SJCRH30 (cell line): ENCODE measurements at regions not wholly inside any gene's neighbourhood (a gene's known extent, or its start where the extent isn't known, plus 50 kb on each side); places are given as distances from the start of the nearest gene placed in this dataset.

Experiments
- DNase-seq, 2 experiments: peaks; one replicate each; pipeline ENCODE4 v3.0.0-alpha.2; 2015 to 2020
- H3K27ac ChIP-seq: fragments of 250-450 bp; sonication (Bioruptor Pico); 2 replicates; pipeline ENCODE4 v1.5.1; 2020; ENCODE audit warnings: mild to moderate bottlenecking, moderate library complexity
- H3K27me3 ChIP-seq: fragments of 250-450 bp; sonication (Bioruptor Pico); 2 replicates; pipeline ENCODE4 v1.5.1; 2020; ENCODE audit warnings: mild to moderate bottlenecking, moderate library complexity
- H3K36me3 ChIP-seq: fragments of 250-450 bp; sonication (Bioruptor Pico); 2 replicates; pipeline ENCODE4 v1.5.1; 2020; ENCODE audit warnings: mild to moderate bottlenecking, moderate library complexity
- H3K4me1 ChIP-seq: fragments of 250-450 bp; sonication (Bioruptor Pico); 2 replicates; pipeline ENCODE4 v1.5.1; 2020; ENCODE audit warnings: mild to moderate bottlenecking, moderate library complexity
- H3K4me3 ChIP-seq: fragments of 250-450 bp; sonication (Bioruptor Pico); 2 replicates; pipeline ENCODE4 v1.5.1; 2020; ENCODE audit warnings: mild to moderate bottlenecking, moderate library complexity
- H3K9me3 ChIP-seq: fragments of 250-450 bp; sonication (Bioruptor Pico); replicated peaks from 2 replicates; pipeline ENCODE4 v1.5.1; 2020; ENCODE audit warnings: mild to moderate bottlenecking, moderate library complexity

DNA sequence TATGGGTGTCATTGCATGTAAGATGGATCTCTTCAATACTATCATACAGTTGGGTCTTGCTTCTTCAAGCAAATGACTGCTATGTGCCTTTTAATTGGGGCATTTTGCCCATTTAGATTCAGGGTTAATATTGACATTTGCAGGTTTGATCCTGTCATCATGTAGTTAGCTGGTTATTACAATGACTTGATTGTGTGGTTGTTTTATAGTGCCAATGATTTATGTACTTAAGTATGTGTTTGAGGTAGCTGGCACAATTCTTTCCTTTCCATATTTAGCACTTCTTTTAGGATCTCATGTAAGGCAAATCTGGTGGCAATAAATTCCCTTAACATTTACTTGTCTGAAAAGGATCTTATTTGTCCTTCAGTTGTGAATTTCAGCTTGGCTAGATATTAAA, 267.5 kb downstream of the VGLL3 start:
- DNase-seq: no peak
- no peak overlapping the region for H3K4me3 ChIP-seq
- H3K9me3 ChIP-seq: no peaks in the 10 kb centered on the region
- H3K4me1 ChIP-seq: no peaks in the 10 kb centered on the region
- H3K27ac ChIP-seq: no peak overlapping the region
- no peaks in the 10 kb centered on the region for H3K27me3 ChIP-seq
- no peaks in the 10 kb centered on the region for H3K36me3 ChIP-seq

DNA sequence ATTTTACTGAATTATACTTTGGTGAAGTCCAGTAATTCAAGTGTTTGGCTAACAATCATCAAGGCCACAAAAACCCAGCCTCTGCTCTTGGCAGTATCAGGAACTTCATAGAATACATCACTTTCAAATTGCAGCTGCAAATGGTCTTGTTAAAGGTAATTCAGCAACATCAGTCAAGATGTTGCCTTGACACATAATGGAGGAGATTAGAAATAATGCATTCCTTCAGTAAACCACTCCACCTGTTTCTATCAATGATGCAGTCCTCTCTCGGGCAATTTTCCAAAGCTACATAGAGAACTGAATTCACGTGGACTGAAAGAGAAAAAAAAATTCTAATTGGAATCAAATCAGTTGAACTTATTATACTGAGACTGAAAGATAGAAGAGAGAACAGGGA, 279.3 kb downstream of the VGLL3 start:
- Histone ChIP-seq H3K4me3 (no peak overlapping the region), H3K9me3 (no peaks in the 10 kb centered on the region), H3K27ac (no peak overlapping the region), H3K27me3 (no peaks in the 10 kb centered on the region), H3K4me1 (no peaks in the 10 kb centered on the region; the same call in 1 of the 2 replicates), H3K36me3 (no peaks in the 10 kb centered on the region; the same call in 1 of the 2 replicates)
- DNase-seq: peak in 1 of 2 experiments; percentile 50

DNA sequence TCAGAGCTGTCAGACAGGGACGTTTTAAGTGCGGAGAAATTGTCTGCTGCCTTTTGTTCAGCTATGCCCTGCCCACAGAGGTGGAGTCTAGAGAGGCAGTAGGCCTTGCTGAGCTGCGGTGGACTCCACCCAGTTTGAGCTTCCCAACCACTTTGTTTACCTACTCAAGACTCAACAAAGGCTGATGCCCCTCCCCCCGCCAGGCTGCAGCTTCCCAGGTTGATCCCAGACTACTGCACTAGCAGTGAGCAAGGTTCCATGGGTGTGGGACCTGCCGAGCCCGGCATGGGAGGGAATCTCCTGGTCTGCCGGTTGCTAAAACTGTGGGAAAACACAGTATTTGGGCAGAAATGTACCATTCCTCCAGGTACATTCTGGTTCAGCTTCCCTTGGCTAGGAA, 282.1 kb downstream of the VGLL3 start:
- Histone ChIP-seq H3K27me3 (no peaks in the 10 kb centered on the region), H3K4me1 (no peaks in the 10 kb centered on the region; the same call in 1 of the 2 replicates), H3K36me3 (no peaks in the 10 kb centered on the region; the same call in 1 of the 2 replicates), H3K9me3 (no peaks in the 10 kb centered on the region), H3K4me3 (no peak overlapping the region), H3K27ac (no peak overlapping the region)
- DNase-seq: no peak

DNA sequence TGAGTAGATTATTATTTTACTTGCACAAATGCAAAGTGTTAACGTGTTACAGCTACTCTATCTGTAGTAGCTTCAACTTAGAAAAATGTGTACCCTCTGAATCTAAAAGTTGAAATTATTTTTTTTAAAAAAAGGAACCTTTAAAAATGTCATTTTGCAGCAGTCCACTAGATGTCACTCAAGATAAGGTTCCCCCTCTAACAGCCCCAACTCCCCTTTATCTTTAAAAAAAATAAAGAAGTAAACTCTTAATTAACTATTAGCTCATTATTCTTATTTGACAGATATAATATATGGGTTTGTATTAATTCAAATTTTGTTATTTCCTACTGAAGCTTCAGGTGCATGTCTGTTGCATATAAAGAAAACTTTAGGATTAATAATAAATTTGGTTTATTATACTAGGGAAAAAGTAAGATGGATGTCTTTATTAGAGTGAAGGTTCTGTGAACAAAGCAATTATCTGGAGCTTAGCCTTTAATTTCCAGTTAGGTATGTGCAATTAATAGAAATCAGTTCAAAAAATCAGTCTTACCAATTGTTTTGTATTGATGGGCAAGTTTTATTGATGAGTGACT, 288.5 kb downstream of the VGLL3 start:
- H3K27ac ChIP-seq: no peak overlapping the region
- 0 out of 2 replicates have a peak, but pooled peaks cover 4% of the 10 kb centered on the region for H3K9me3 ChIP-seq
- H3K27me3 ChIP-seq: no peaks in the 10 kb centered on the region
- no peaks in the 10 kb centered on the region for H3K4me1 ChIP-seq
- H3K36me3 ChIP-seq: no peaks in the 10 kb centered on the region
- H3K4me3 ChIP-seq: no peak overlapping the region
- peak in 1 of 2 experiments; percentile 49 for DNase-seq

DNA sequence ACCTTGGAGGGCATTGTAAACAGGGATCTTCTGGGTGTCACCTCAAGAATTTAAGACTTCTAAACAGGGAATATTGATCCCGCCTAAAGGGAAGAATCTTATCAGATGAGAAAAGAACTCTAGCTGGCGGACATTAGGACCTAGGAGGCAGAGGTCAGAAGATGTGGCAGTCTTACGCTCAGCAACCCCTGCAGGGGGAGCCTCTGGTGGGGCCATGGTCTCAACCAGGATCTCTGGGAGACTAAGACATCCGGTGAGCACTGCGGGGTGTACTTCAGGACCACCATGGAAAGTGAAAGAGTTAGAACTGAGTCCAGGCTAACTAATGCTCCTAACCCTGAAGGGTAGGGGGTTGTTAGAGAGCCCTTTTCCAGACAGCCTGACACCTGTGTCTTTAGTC, 295.2 kb downstream of the VGLL3 start:
- H3K9me3 ChIP-seq: no peaks in the 10 kb centered on the region
- DNase-seq: no peak
- no peaks in the 10 kb centered on the region for H3K36me3 ChIP-seq
- no peak overlapping the region for H3K27ac ChIP-seq
- no peaks in the 10 kb centered on the region for H3K27me3 ChIP-seq
- no peaks in the 10 kb centered on the region for H3K4me1 ChIP-seq
- no peak overlapping the region for H3K4me3 ChIP-seq

DNA sequence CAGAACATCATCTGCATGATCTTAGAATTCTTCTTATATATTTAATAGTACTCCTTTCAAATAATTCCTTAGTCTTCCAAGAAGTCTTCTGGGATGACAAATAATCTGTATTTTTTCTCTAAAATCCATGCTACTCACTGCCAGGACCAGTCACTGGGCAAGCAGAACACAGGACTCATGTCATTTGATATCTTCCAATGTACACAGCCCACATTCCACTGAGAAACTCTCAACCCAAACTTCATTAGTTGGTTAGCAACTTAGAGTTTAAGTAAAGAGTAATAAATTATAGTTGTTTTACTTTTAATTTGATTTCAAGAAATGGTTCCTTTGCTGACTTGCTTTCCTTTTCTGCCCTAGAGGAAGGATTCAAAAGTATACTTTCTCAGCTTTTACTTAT, 317.0 kb downstream of the VGLL3 start:
- Histone ChIP-seq H3K4me3 (no peak overlapping the region), H3K27ac (no peak overlapping the region)

DNA sequence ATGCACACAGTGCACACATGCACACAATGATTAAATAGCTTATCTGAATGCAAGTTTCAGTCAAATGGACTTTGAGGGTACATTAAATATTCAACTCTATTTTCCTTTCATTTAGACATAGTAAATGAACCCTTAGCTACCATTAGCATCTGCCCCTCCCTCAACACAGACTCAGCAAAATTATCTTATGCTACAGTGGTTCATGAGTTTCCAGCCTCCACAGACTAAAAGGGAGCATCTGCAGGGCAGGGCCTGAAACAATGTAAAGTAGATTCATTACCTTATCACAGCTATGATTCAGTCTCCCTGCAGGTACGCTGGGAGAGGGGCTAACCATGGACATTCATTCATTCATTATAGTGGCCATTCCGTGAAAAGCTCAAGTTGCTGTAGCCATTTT, 329.1 kb downstream of the VGLL3 start:
- Histone ChIP-seq H3K4me3 (no peak overlapping the region), H3K27me3 (no peaks in the 10 kb centered on the region), H3K9me3 (no peaks in the 10 kb centered on the region), H3K27ac (no peak overlapping the region), H3K4me1 (no peaks in the 10 kb centered on the region; the same call in 1 of the 2 replicates), H3K36me3 (no peaks in the 10 kb centered on the region)
- DNase-seq: no peak

More for the DNA sequence above, 317.0 kb downstream of the VGLL3 start:
- Histone ChIP-seq H3K9me3 (peaks cover 6% of the 10 kb centered on the region; the same call in 1 of the 2 replicates), H3K4me1 (peaks cover 4% of the 10 kb centered on the region), H3K27me3 (no peaks in the 10 kb centered on the region), H3K36me3 (no peaks in the 10 kb centered on the region)
- peak in 1 of 2 experiments; percentile 10 for DNase-seq

DNA sequence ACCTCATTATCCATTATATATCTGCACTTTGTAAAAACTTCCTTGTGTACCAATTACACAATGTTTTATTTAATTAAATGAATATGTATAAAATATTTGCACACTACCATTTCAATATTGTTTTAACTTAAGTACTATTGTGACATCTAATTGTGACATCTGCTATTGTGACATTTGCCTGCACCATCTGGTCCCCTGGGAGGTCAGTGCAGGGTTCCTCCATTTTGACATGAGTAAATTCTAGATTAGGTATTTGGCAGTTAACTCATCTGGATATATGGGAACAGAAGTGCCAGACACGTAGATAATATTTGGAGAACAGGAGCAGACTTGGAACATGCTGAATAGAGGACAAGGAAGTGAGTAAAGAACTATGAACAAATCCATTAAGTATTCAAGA, 332.1 kb downstream of the VGLL3 start:
- DNase-seq: no peak
- no peak overlapping the region for H3K4me3 ChIP-seq
- H3K27me3 ChIP-seq: no peaks in the 10 kb centered on the region
- H3K9me3 ChIP-seq: no peaks in the 10 kb centered on the region
- H3K27ac ChIP-seq: no peak overlapping the region
- H3K36me3 ChIP-seq: no peaks in the 10 kb centered on the region
- H3K4me1 ChIP-seq: no peaks in the 10 kb centered on the region; the same call in 1 of the 2 replicates

DNA sequence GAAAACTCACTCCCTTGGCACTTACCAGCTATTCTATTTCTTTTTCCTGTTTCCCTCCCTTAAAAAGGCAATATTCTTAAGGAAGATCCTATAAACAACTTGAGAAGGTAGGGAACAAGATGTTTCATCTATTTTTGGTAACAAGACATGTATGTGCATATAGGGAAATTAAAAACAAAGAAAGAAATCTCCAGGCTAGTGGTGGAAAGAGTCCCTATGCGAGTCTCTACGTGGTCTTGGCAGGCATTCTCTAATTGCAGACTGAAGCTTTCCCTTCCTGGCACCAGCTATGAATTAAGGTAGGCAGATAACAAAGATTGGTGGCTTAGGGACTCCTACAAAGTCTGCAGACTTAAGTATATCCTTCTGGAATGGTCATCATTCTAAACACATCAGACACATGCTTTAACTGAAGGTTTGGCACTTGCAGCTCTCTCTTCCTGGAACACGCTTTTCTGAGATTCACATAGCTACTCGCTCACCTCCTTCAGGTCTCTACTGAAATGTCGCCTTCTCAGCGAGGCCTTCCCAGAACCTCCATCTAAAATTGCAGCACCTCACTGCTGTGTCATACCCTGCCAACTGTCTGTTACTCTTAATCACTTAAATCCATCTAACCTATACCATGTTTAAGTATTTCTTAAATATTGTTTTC, 336.0 kb downstream of the VGLL3 start:
- no peak for DNase-seq
- no peaks in the 10 kb centered on the region for H3K4me1 ChIP-seq
- no peak overlapping the region for H3K27ac ChIP-seq
- no peak overlapping the region for H3K4me3 ChIP-seq
- H3K27me3 ChIP-seq: no peaks in the 10 kb centered on the region
- H3K9me3 ChIP-seq: no peaks in the 10 kb centered on the region
- no peaks in the 10 kb centered on the region for H3K36me3 ChIP-seq

DNA sequence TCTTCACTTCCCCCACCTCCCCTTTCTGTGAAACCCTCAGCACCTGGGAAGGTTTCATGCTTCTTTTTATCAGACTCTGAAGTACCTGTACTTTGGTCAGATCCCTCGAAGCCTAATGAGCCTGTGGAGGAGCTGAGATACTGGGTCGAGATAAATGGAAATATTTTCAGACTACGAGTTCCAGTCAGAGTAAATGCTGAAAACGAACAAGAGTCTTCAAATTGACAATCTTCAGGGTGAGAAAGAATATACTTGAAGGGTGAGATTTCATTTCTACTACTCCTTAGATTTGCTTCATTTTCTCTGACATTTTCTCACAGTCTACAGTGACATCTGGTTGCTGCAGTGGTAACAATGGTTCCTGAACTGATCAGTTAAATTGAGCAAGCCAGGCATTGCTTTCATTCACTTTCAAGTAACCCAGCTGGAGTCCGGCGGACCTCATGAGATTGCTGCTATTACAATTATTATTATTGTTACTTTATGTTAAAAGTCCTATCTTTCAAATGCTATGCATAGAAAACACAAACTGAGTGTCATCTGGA, 337.2 kb downstream of the VGLL3 start:
- Histone ChIP-seq H3K27ac (no peak overlapping the region), H3K27me3 (no peaks in the 10 kb centered on the region), H3K4me3 (no peak overlapping the region), H3K9me3 (no peaks in the 10 kb centered on the region), H3K36me3 (no peaks in the 10 kb centered on the region), H3K4me1 (no peaks in the 10 kb centered on the region)
- DNase-seq: no peak

DNA sequence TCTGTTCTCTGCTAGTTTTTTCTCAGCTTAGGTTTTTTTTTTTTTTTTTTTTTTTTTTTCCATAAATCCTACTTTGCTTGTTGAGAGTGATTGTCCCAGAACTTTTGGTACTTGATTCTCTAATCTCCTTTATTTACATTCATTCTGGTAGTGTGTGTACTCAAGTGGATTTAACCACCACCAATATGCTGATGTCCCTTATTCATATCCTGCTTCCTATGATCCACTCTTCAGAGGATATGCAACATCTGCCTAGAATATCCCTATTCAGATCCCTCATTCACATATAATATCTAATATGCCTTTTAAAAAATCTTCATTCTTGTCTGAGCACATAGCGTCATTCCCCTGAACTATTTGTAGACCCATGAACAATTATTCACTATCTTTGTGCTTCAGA, 342.9 kb downstream of the VGLL3 start:
- H3K27ac ChIP-seq: no peak overlapping the region
- no peak for DNase-seq
- no peaks in the 10 kb centered on the region for H3K9me3 ChIP-seq
- no peaks in the 10 kb centered on the region for H3K4me1 ChIP-seq
- H3K27me3 ChIP-seq: no peaks in the 10 kb centered on the region
- H3K36me3 ChIP-seq: no peaks in the 10 kb centered on the region
- no peak overlapping the region for H3K4me3 ChIP-seq

DNA sequence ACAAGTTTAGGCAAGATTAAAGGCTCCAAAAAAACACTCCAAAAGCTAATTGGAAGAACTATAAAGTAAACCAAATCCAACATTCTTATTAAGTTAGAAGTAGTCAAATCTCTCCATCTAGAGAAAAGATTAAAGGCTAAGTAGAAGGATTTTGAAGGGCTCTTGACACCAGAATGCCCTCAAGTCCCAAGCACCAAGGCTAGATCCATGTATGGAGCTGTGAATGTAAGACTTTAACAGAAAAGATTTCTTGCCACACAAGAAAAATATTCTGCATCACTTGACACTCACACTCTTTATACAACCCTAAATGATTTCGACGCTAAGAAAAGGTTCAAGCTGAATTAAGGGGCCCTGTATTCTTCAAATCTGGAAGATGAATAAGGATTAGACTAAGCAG, 345.2 kb downstream of the VGLL3 start:
- H3K4me3 ChIP-seq: no peak overlapping the region
- H3K9me3 ChIP-seq: no peaks in the 10 kb centered on the region
- no peaks in the 10 kb centered on the region for H3K36me3 ChIP-seq
- DNase-seq: no peak
- no peaks in the 10 kb centered on the region for H3K27me3 ChIP-seq
- H3K4me1 ChIP-seq: no peaks in the 10 kb centered on the region
- H3K27ac ChIP-seq: no peak overlapping the region

DNA sequence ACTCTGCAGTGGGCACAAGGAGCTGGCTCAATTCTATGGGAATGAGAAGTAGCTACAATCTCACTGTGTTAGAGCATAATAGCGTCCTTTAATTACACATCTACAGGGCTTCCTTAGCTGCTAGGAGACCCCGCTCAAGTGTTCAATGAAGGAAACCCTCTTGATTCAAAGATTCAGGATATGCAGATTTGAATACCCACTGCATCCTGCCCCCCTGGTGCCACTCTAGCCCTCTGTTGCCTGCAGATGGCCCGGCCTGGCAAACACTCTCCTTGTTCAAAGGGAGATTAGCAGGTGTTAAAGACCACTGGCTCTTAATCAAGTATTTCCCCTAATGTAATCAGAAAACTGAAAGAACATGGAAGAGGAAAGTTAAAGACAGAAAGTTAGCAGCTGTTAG, 356.6 kb downstream of the VGLL3 start:
- Histone ChIP-seq H3K27me3 (no peaks in the 10 kb centered on the region), H3K9me3 (no peaks in the 10 kb centered on the region), H3K4me1 (no peaks in the 10 kb centered on the region), H3K36me3 (no peaks in the 10 kb centered on the region), H3K4me3 (no peak overlapping the region), H3K27ac (no peak overlapping the region)
- no peak for DNase-seq

DNA sequence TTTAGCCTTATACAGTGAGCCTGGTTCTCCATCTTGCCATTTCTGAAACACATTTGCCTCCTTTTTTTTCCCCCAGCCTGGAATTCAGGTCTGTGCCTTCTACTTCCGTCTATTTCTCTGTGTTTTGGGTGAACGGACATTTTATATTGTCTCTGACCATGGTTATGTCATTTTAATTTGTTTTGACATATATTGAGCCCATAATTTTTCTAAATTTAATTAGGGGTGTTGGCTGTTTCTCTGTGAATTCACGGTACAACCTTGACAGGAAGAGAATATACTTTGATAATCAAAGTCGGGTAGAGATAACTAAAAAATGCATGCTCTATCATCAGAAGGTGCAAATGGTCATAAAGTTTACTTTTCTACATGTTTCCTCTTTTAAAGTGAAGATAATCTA, 361.4 kb downstream of the VGLL3 start:
- no peaks in the 10 kb centered on the region for H3K4me1 ChIP-seq
- DNase-seq: no peak
- H3K4me3 ChIP-seq: no peak overlapping the region
- no peaks in the 10 kb centered on the region for H3K27me3 ChIP-seq
- H3K9me3 ChIP-seq: no peaks in the 10 kb centered on the region; the same call in 1 of the 2 replicates
- no peak overlapping the region for H3K27ac ChIP-seq
- no peaks in the 10 kb centered on the region for H3K36me3 ChIP-seq

DNA sequence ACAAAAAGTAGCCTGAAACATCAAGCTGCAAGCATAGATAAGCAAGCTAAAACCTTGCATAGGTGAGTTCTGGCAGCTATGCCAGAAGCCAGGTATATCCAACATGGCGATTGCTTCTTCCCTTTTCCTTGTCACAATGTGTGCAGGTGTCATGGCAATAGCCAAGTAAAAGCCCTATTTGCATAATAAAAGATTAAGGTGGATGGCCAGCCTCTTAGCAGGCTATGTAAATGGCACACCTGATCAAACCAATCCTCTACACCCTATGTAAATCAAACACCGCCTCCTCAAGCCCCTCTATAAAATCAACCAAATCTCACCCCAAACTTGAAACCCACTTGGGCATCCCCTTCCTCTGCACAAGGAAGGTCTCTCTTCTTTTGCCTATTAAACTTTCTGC, 366.8 kb downstream of the VGLL3 start:
- no peaks in the 10 kb centered on the region for H3K27me3 ChIP-seq
- H3K36me3 ChIP-seq: no peaks in the 10 kb centered on the region
- H3K9me3 ChIP-seq: no peaks in the 10 kb centered on the region; the same call in 1 of the 2 replicates
- H3K4me1 ChIP-seq: no peaks in the 10 kb centered on the region
- no peak overlapping the region for H3K4me3 ChIP-seq
- H3K27ac ChIP-seq: no peak overlapping the region
- DNase-seq: no peak

DNA sequence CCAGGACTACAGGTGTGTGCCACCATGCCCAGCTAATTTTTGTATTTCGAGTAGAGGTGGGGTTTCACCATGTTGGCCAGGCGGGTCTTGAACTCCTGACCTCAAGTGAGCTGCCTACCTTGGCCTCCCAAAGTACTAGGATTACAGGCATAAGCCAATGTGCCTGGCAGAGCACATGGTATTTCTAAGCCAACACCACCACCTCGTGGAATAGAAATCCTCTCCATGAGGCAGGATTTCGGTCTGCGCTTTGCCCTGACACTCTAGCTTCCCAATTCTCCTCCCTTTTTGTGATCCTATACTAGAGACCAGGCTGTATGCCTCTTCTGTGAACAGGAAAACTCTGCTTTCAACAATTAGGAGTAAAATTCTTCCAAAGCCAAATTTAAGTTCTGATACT, 372.2 kb downstream of the VGLL3 start:
- no peaks in the 10 kb centered on the region for H3K9me3 ChIP-seq
- H3K4me1 ChIP-seq: no peaks in the 10 kb centered on the region
- H3K27ac ChIP-seq: no peak overlapping the region
- H3K4me3 ChIP-seq: no peak overlapping the region
- no peaks in the 10 kb centered on the region for H3K36me3 ChIP-seq
- no peak for DNase-seq
- H3K27me3 ChIP-seq: no peaks in the 10 kb centered on the region
